Endothelial cell of umbilical vein (primary cell): ENCODE measurements at regions not wholly inside any gene's neighbourhood (a gene's known extent, or its start where the extent isn't known, plus 50 kb on each side); places are given as distances from the start of the nearest gene placed in this dataset.

Experiments
- BruUV-seq: library from RNA; stranded (reverse); fragments of 400-500 nt; replicated peaks from 2 replicates; lab custom pipeline; 2021; lab: Mats Ljungman, UMichigan
- CTCF ChIA-PET: fragments of 300-600, 350-600 bp; sonication (Branson Sonifier 250); formaldehyde crosslinking; loops from one replicate; lab custom pipeline; 2021; ENCODE audit warnings: antibody characterized with exemption, inconsistent platforms; lab: Charles Lee
- POLR2A ChIA-PET: fragments of 300-600, 350-600 bp; sonication (Branson Sonifier 250); formaldehyde crosslinking; loops from one replicate; lab custom pipeline; 2021; ENCODE audit warnings: antibody characterized with exemption, inconsistent platforms; lab: Charles Lee
- DNase-seq: peaks from one replicate; pipeline ENCODE4 v3.0.0-alpha.2; 2011; ENCODE audit warnings: low read depth, low spot score
- FAIRE-seq: peaks from 2 replicates; lab custom pipeline; 2011; peaks lifted over from hg19 to GRCh38; lab: Jason Lieb, UNC
- H2AFZ ChIP-seq: 2 replicates; pipeline ENCODE4 v1.6.0; 2012; ENCODE audit warnings: low read depth, low read length, control low read depth, inconsistent platforms
- H3K27ac ChIP-seq: 2 replicates; pipeline ENCODE4 v1.5.1; 2011; ENCODE audit warnings: low read depth, mild to moderate bottlenecking, control low read depth, low read length, moderate library complexity; ENCODE audit not compliant: insufficient read depth
- H3K27me3 ChIP-seq, 2 experiments: 2 replicates each; pipeline versions ENCODE4 v1.6.0 to v1.6.1; 2011; ENCODE audit warnings: low read length in 2 of 2, mixed read lengths in 1 of 2; ENCODE audit not compliant: control insufficient read depth in 2 of 2, insufficient read depth in 2 of 2
- H3K36me3 ChIP-seq, 2 experiments: 2 replicates in 1 of 2; 3 replicates in 1 of 2; pipeline ENCODE4 v1.5.1; 2011; ENCODE audit warnings: low read length in 2 of 2, mild to moderate bottlenecking in 1 of 2, moderate library complexity in 1 of 2; ENCODE audit not compliant: control insufficient read depth in 2 of 2, insufficient read depth in 2 of 2; ENCODE audit errors: extremely low read depth in 1 of 2
- H3K4me1 ChIP-seq: 3 replicates; pipeline ENCODE4 v1.5.1; 2011; ENCODE audit warnings: mild to moderate bottlenecking, low read length; ENCODE audit not compliant: control insufficient read depth, insufficient read depth; ENCODE audit errors: extremely low read depth
- H3K4me2 ChIP-seq: 2 replicates; pipeline ENCODE4 v1.6.1; 2011; ENCODE audit warnings: low read length, control low read depth, mixed read lengths; ENCODE audit not compliant: insufficient read depth
- H3K4me3 ChIP-seq, 3 experiments: fragments of 200-600 bp in 1 of 3; sonication (generic), shearing (Covaris generic) in 1 of 3; replicated peaks in 1 of 3; 2 replicates each; pipeline ENCODE4 v1.5.1; 2011 to 2016; ENCODE audit warnings: control low read depth in 3 of 3, low read length in 3 of 3, mild to moderate bottlenecking in 2 of 3, inconsistent platforms in 1 of 3, low read depth in 1 of 3, moderate library complexity in 1 of 3; ENCODE audit not compliant: insufficient read depth in 1 of 3
- H3K79me2 ChIP-seq: 2 replicates; pipeline ENCODE4 v1.6.0; 2012; ENCODE audit warnings: low read length, inconsistent platforms; ENCODE audit not compliant: control insufficient read depth, insufficient read depth
- H3K9ac ChIP-seq: replicated peaks from 2 replicates; pipeline ENCODE3; 2011; ENCODE audit warnings: low read length, control low read depth; ENCODE audit not compliant: insufficient read depth; ENCODE audit errors: extremely low read depth
- H3K9me1 ChIP-seq: replicated peaks from 3 replicates; pipeline ENCODE4 v1.6.0; 2011; ENCODE audit warnings: mild to moderate bottlenecking, low read length; ENCODE audit not compliant: control insufficient read depth, insufficient read depth; ENCODE audit errors: extremely low read depth
- H3K9me3 ChIP-seq: replicated peaks from 2 replicates; pipeline ENCODE4 v1.5.1; 2012; ENCODE audit warnings: low read length, inconsistent platforms; ENCODE audit not compliant: control insufficient read depth, insufficient read depth
- H4K20me1 ChIP-seq: replicated peaks from 2 replicates; pipeline ENCODE3; 2011; ENCODE audit warnings: mild to moderate bottlenecking, low read length; ENCODE audit not compliant: control insufficient read depth, insufficient read depth; ENCODE audit errors: extremely low read depth
- CTCF ChIP-seq, 2 donors: IDR thresholded peaks; 1 replicate in 1 of 2; 2 replicates in 1 of 2; pipeline ENCODE4 v1.5.1; 2011; ENCODE audit warnings: low read length in 2 of 2, mild to moderate bottlenecking in 2 of 2, moderate library complexity in 2 of 2, control low read depth in 1 of 2, inconsistent platforms in 1 of 2, low read depth in 1 of 2; ENCODE audit not compliant: insufficient read depth in 1 of 2; ENCODE audit errors: extremely low read depth in 1 of 2
- EZH2 ChIP-seq: IDR thresholded peaks from 2 replicates; pipeline ENCODE4 v1.6.1; 2012; ENCODE audit warnings: borderline replicate concordance, low read depth, mild to moderate bottlenecking, moderate library complexity, low read length, inconsistent platforms; ENCODE audit not compliant: severe bottlenecking
- FOS ChIP-seq: IDR thresholded peaks from 2 replicates; pipeline ENCODE4 v1.6.1; 2011; ENCODE audit warnings: mild to moderate bottlenecking, low read length, moderate library complexity, borderline replicate concordance; ENCODE audit not compliant: insufficient read depth
- GATA2 ChIP-seq: IDR thresholded peaks from 2 replicates; pipeline ENCODE4 v1.7.0; 2011; ENCODE audit warnings: low read depth, mild to moderate bottlenecking, moderate library complexity, mixed read lengths, low read length; ENCODE audit not compliant: insufficient read length, insufficient read depth
- JUN ChIP-seq: IDR thresholded peaks from 2 replicates; pipeline ENCODE4 v1.6.1; 2011; ENCODE audit warnings: borderline replicate concordance, low read depth; ENCODE audit not compliant: insufficient read length, insufficient read depth
- MAX ChIP-seq: IDR thresholded peaks from 2 replicates; pipeline ENCODE4 v1.6.1; 2011; ENCODE audit not compliant: insufficient read depth, insufficient read length
- MYC ChIP-seq: IDR thresholded peaks from one replicate; pipeline ENCODE4 v1.6.1; 2011; ENCODE audit warnings: mild to moderate bottlenecking, low read depth, low read length
- POLR2A ChIP-seq: IDR thresholded peaks from 2 replicates; pipeline ENCODE4 v1.6.1; 2012; ENCODE audit warnings: low read depth, mild to moderate bottlenecking, control low read depth, low read length
- POLR2AphosphoS5 ChIP-seq: IDR thresholded peaks from 2 replicates; pipeline ENCODE4 v1.6.1; 2012; ENCODE audit warnings: low read depth, mild to moderate bottlenecking, control low read depth, low read length, moderate library complexity; ENCODE audit not compliant: insufficient read depth
- dilution Hi-C: fragments of 300-500 bp; cut with MboI; formaldehyde crosslinking; loops from one replicate; pipeline ENCODE4 v1.15.0; 2019; ENCODE audit warnings: low sequenced_read_pairs; ENCODE audit not compliant: extremely low pct_ligation_motif_present
- intact Hi-C: fragments of 100-400 bp; cut with micrococcal nuclease; formaldehyde crosslinking; loops from one replicate; pipeline ENCODE4 v1.10.0; 2022

- POLR2A ChIA-PET, result no interaction called here
- no peaks in the 10 kb centered on the region for H3K27me3 ChIP-seq
- no peak overlapping the region for H3K4me3 ChIP-seq
- intact Hi-C loops (no loop called here), dilution Hi-C loops (no loop called here)
- no peak for DNase-seq
- no peaks in the 10 kb centered on the region for H3K79me2 ChIP-seq
- FAIRE-seq, result no peak
- no peaks in the 10 kb centered on the region for H3K9me3 ChIP-seq
- BruUV-seq, result no TSS peak
- no peaks in the 10 kb centered on the region for H3K4me1 ChIP-seq
- no peak overlapping the region for H3K9ac ChIP-seq
- no peak for TF ChIP-seq MAX
- no peak for TF ChIP-seq POLR2A
- no peak for TF ChIP-seq CTCF (IDR thresholded peaks at IDR 0.05; ENCODE audit: extremely low read depth in 1 of 2, insufficient read depth in 1 of 2, low read depth in 1 of 2, low read length in 2 of 2)
- TF ChIP-seq MYC, result no peak
- H3K9me1 ChIP-seq, result no peaks in the 10 kb centered on the region
- CTCF ChIA-PET, result interaction anchor here (1.4 to 2.1 kb wide), 4 partner anchors 10 to 76 kb away, joined by 3 to 9 read pairs (median 4); no protein-coding TSS in a partner anchor
- H4K20me1 ChIP-seq, result no peaks in the 10 kb centered on the region
- H3K4me2 ChIP-seq, result no peak overlapping the region
- no peak overlapping the region for H3K27ac ChIP-seq
- H2AFZ ChIP-seq, result no peak overlapping the region
- no peaks in the 10 kb centered on the region for H3K36me3 ChIP-seq
Observed at GRCh38 chr1:209493559-209493958, 90.0 kb upstream of the CAMK1G start.

GRCh38 chr1:209497729-209498128 is 85.8 kb upstream of the CAMK1G start:
- no peak overlapping the region for H3K4me3 ChIP-seq
- no peaks in the 10 kb centered on the region for H3K36me3 ChIP-seq
- H3K9ac ChIP-seq, result no peak overlapping the region
- H3K27ac ChIP-seq, result no peak overlapping the region
- no peaks in the 10 kb centered on the region for H3K9me1 ChIP-seq
- FAIRE-seq (no peak), DNase-seq (no peak)
- no peaks in the 10 kb centered on the region for H3K27me3 ChIP-seq
- intact Hi-C loops (no loop called here), dilution Hi-C loops (no loop called here)
- H4K20me1 ChIP-seq, result no peaks in the 10 kb centered on the region
- H3K79me2 ChIP-seq, result no peaks in the 10 kb centered on the region
- H3K4me1 ChIP-seq, result no peaks in the 10 kb centered on the region
- no peak overlapping the region for H2AFZ ChIP-seq
- ChIA-PET POLR2A (no interaction called here), CTCF (no interaction called here)
- TF ChIP-seq CTCF (IDR thresholded peaks at IDR 0.05; ENCODE audit: extremely low read depth in 1 of 2, insufficient read depth in 1 of 2, low read depth in 1 of 2, low read length in 2 of 2), result no peak
- TF ChIP-seq POLR2A, result no peak
- no peak for TF ChIP-seq POLR2AphosphoS5
- no peak for TF ChIP-seq GATA2
- TF ChIP-seq MYC, result no peak
- no peak for TF ChIP-seq FOS
- TF ChIP-seq MAX, result no peak
- no peak for TF ChIP-seq JUN
- TF ChIP-seq EZH2, result no peak
- no peaks in the 10 kb centered on the region for H3K9me3 ChIP-seq
- H3K4me2 ChIP-seq, result no peak overlapping the region
- no TSS peak for BruUV-seq
